PFSK-1 (cell line): ENCODE measurements at regions not wholly inside any gene's neighbourhood (a gene's known extent, or its start where the extent isn't known, plus 50 kb on each side); places are given as distances from the start of the nearest gene placed in this dataset.

Experiments
- POLR2AphosphoS5 ChIP-seq: IDR thresholded peaks from 2 replicates; pipeline ENCODE4 v1.6.1; 2012; ENCODE audit warnings: low read depth, mild to moderate bottlenecking, control low read depth, low read length, moderate library complexity
- SIN3A ChIP-seq: IDR thresholded peaks from 2 replicates; pipeline ENCODE4 v1.6.1; 2012; ENCODE audit warnings: mild to moderate bottlenecking, low read length, moderate library complexity, borderline replicate concordance; ENCODE audit not compliant: insufficient read depth

DNA sequence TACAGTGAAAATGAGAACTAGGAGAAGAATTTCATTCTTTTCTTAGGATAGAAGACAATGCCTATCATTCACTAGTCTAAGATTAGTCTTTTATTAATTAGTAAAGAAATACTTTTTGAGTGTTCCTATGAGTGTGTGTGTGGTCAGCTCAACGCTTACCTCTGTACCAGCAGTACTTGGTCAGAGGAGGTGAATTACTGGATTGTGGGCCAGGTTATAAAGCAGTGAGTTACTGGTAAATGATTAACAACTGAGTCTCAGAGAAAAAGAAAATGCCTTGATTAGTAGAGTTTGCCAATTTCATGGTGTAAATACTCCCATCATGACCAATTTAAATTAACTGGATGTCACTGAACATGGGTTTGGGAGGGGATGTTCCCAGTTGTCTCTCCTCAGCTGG, 444.6 kb downstream of the STIM2 start:
- TF ChIP-seq POLR2AphosphoS5 = no peak
- no peak for TF ChIP-seq SIN3A
